Liver (tissue), 8 donors: ENCODE measurements at regions not wholly inside any gene's neighbourhood (a gene's known extent, or its start where the extent isn't known, plus 50 kb on each side); places are given as distances from the start of the nearest gene placed in this dataset.

ENCODE experiments used
- DNase-seq: peaks from one replicate; pipeline ENCODE4 v3.0.0-alpha.2; 2017; ENCODE audit warnings: low spot score
- H3K27ac ChIP-seq, 2 donors: one replicate each; pipeline ENCODE4 v1.7.0; 2013; ENCODE audit warnings: inconsistent platforms in 2 of 2, low read length in 2 of 2, control low read depth in 1 of 2, low read depth in 1 of 2, mild to moderate bottlenecking in 1 of 2
- H3K27me3 ChIP-seq, 4 donors: one replicate each; pipeline versions ENCODE4 v1.6.1 to v1.7.0; 2013; ENCODE audit warnings: low read length in 3 of 4, inconsistent platforms in 1 of 4, mild to moderate bottlenecking in 1 of 4, moderate library complexity in 1 of 4; ENCODE audit not compliant: control insufficient read depth in 4 of 4, insufficient read depth in 4 of 4
- H3K36me3 ChIP-seq, 4 donors: one replicate each; pipeline versions ENCODE4 v1.6.1 to v1.7.0; 2013; ENCODE audit warnings: low read length in 3 of 4, mild to moderate bottlenecking in 3 of 4, low read depth in 1 of 4, moderate library complexity in 1 of 4; ENCODE audit not compliant: control insufficient read depth in 4 of 4, insufficient read depth in 3 of 4
- H3K4me1 ChIP-seq, 4 donors: one replicate each; pipeline versions ENCODE4 v1.6.1 to v1.7.0; 2013; ENCODE audit warnings: low read length in 3 of 4, mild to moderate bottlenecking in 3 of 4, moderate library complexity in 1 of 4; ENCODE audit not compliant: control insufficient read depth in 4 of 4, insufficient read depth in 4 of 4
- H3K4me3 ChIP-seq, 3 donors: one replicate each; pipeline versions ENCODE4 v1.6.1 to v1.7.0; 2013; ENCODE audit warnings: low read length in 3 of 3, control low read depth in 1 of 3, low read depth in 1 of 3, mild to moderate bottlenecking in 1 of 3
- H3K9ac ChIP-seq, 2 donors: one replicate each; pipeline ENCODE4 v1.7.0; 2013; ENCODE audit warnings: low read length in 2 of 2, mild to moderate bottlenecking in 2 of 2, moderate library complexity in 2 of 2, control low read depth in 1 of 2, low read depth in 1 of 2
- H3K9me3 ChIP-seq, 4 donors: one replicate each; pipeline versions ENCODE4 v1.6.1 to v1.7.0; 2013; ENCODE audit warnings: low read length in 3 of 4; ENCODE audit not compliant: control insufficient read depth in 4 of 4
- CTCF ChIP-seq: fragments of 150-350 bp; IDR thresholded peaks from 2 replicates; pipeline ENCODE4 v1.5.1; 2017; ENCODE audit warnings: improper control_type of control experiment, low read depth, low read length; ENCODE audit not compliant: missing input control
- EGR1 ChIP-seq, 2 donors: IDR thresholded peaks; 2 replicates each; pipeline ENCODE4 v1.6.1; 2016 to 2018; ENCODE audit warnings: antibody characterized with exemption in 2 of 2, low read depth in 2 of 2
- FOXA1 ChIP-seq: IDR thresholded peaks from 2 replicates; pipeline ENCODE4 v1.6.1; 2016; ENCODE audit warnings: antibody characterized with exemption
- FOXA2 ChIP-seq: IDR thresholded peaks from 2 replicates; pipeline ENCODE4 v1.6.1; 2016; ENCODE audit warnings: antibody characterized with exemption
- GABPA ChIP-seq, 2 donors: IDR thresholded peaks in 1 of 2; conservative IDR thresholded peaks in 1 of 2; 2 replicates each; pipeline ENCODE4 v1.6.1; 2016; ENCODE audit warnings: antibody characterized with exemption in 2 of 2, mild to moderate bottlenecking in 1 of 2, moderate library complexity in 1 of 2
- HNF4G ChIP-seq: IDR thresholded peaks from 2 replicates; pipeline ENCODE4 v1.6.1; 2016; ENCODE audit warnings: antibody characterized with exemption
- NR2F2 ChIP-seq: IDR thresholded peaks from 2 replicates; pipeline ENCODE4 v1.6.1; 2016; ENCODE audit warnings: antibody characterized with exemption
- RAD21 ChIP-seq, 2 donors: IDR thresholded peaks; 2 replicates each; pipeline ENCODE4 v1.6.1; 2016; ENCODE audit warnings: antibody characterized with exemption in 2 of 2, mild to moderate bottlenecking in 2 of 2
- REST ChIP-seq: IDR thresholded peaks from 2 replicates; pipeline ENCODE4 v1.6.1; 2016; ENCODE audit warnings: antibody characterized with exemption, mild to moderate bottlenecking
- RXRA ChIP-seq, 2 donors: IDR thresholded peaks; 2 replicates each; pipeline ENCODE4 v1.6.1; 2017 to 2018; ENCODE audit warnings: antibody characterized with exemption in 2 of 2, mild to moderate bottlenecking in 1 of 2
- SP1 ChIP-seq: IDR thresholded peaks from 2 replicates; pipeline ENCODE4 v1.6.1; 2018; ENCODE audit warnings: antibody characterized with exemption, mild to moderate bottlenecking
- TAF1 ChIP-seq: conservative IDR thresholded peaks from 2 replicates; pipeline ENCODE4 v1.6.1; 2016; ENCODE audit warnings: antibody characterized with exemption, mild to moderate bottlenecking
- YY1 ChIP-seq: IDR thresholded peaks from 2 replicates; pipeline ENCODE4 v1.6.1; 2016; ENCODE audit warnings: antibody characterized with exemption, mild to moderate bottlenecking
- ZBTB33 ChIP-seq: IDR thresholded peaks from 2 replicates; pipeline ENCODE4 v1.6.1; 2016; ENCODE audit warnings: antibody characterized with exemption
- WGBS: extraction: QIAGEN DNeasy Blood & Tissue Kit; methylation state at CpG from one replicate; pipeline ENCODE4 v1.1.7; 2013; 5-methylcytosine and 5-hydroxymethylcytosine counted together
- donor health status: healthy.
- donor health status: healthy.
- donor health status: healthy.
- donor health status: healthy.
- donor health status: healthy.

DNA sequence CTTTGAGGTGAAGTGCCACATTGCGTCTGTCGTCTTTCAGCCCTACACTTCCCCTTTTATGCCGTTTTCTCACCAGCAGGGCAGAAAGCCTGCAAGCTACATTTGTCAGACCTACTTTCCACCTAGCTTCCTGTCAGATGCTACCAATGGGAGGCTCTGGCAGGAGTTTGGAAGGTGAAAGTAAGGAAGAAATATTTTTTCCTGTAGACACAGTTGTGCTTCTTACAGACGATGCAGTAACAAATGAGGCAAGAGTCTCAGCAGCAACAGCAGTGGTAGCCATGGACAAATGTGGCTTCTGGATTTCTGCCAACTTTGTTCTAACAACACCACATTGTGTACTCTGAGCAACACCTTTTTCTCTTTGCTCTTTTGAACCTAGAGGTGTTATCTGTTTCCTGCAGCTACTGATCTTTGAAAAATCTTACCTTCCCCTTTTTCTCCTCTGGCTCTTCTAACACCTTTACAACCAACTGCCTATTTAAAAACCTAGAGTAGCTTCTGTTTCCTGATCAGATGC is 70.6 kb upstream of the STT3B start (continued):
- no peak for TF ChIP-seq CTCF
- no peak for TF ChIP-seq SP1
- no peak for TF ChIP-seq RXRA (IDR thresholded peaks at IDR 0.05)
- no peak for TF ChIP-seq FOXA2
- no peak for TF ChIP-seq RAD21 (IDR thresholded peaks at IDR 0.05)
- no peak for TF ChIP-seq GABPA (IDR thresholded peaks at IDR 0.05 in 1 of 2, conservative IDR thresholded peaks at IDR 0.05 in 1 of 2)

GRCh38 chr3:31465999-31466398 is 66.7 kb upstream of the STT3B start:
- Histone ChIP-seq H3K4me1 (no peaks in the 10 kb centered on the region), H3K36me3 (no peaks in the 10 kb centered on the region), H3K9ac (no peak overlapping the region), H3K4me3 (no peak overlapping the region), H3K27ac (no peak overlapping the region), H3K27me3 (no peaks in the 10 kb centered on the region), H3K9me3 (no peaks in the 10 kb centered on the region)
- DNase-seq, result no peak
- TF ChIP-seq CTCF (no peak), HNF4G (no peak), YY1 (no peak), REST (no peak)

DNA sequence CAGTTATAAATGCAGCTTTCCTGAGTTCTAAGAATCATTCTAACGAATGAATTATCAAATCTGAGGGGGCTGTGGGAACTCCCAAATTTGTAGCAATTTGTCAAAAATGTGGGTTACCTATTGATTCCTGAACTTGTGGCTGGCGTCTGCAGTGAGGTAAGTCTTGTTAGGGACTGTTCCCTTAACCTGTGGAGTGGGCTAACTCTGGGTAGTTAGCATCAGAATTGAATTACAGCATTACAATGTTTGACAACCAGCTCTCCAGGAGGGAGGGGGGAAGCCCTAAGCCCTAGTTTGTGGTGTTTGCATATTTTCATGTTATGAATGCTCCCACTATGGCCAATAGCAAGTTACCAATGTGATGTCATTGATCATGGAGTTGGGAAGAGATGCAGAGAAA is 65.9 kb upstream of the STT3B start:
- Histone ChIP-seq H3K4me3 (no peak overlapping the region), H3K9me3 (no peaks in the 10 kb centered on the region), H3K27me3 (no peaks in the 10 kb centered on the region), H3K27ac (no peak overlapping the region), H3K9ac (no peak overlapping the region), H3K36me3 (no peaks in the 10 kb centered on the region), H3K4me1 (no peaks in the 10 kb centered on the region)
- 87% methylated on average over 2 of the region's 2 CpGs for WGBS
- DNase-seq, result no peak
- TF ChIP-seq YY1 (no peak), ZBTB33 (no peak), REST (no peak), CTCF (no peak), FOXA1 (no peak), NR2F2 (no peak), TAF1 (no peak), EGR1 (IDR thresholded peaks at IDR 0.05; ENCODE audit: low read depth in 2 of 2) (no peak)
